Astrocyte (in vitro differentiated cells and primary cell): ENCODE measurements at regions not wholly inside any gene's neighbourhood (a gene's known extent, or its start where the extent isn't known, plus 50 kb on each side); places are given as distances from the start of the nearest gene placed in this dataset.

ENCODE experiments used
- DNase-seq: peaks from one replicate; pipeline ENCODE4 v3.0.0-alpha.2; 2010; ENCODE audit warnings: low read depth
- FAIRE-seq: peaks from 2 replicates; lab custom pipeline; 2011; peaks lifted over from hg19 to GRCh38; lab: Jason Lieb, UNC
- H2AFZ ChIP-seq: 2 replicates; pipeline ENCODE4 v1.6.0; 2012; ENCODE audit warnings: low read depth, low read length, inconsistent platforms
- H3K27ac ChIP-seq: 2 replicates; pipeline ENCODE4 v1.5.1; 2011; ENCODE audit warnings: low read depth, low read length, inconsistent platforms
- H3K27me3 ChIP-seq: 2 replicates; pipeline ENCODE4 v1.6.0; 2011; ENCODE audit warnings: low read length, inconsistent platforms; ENCODE audit not compliant: insufficient read depth
- H3K36me3 ChIP-seq: 2 replicates; pipeline ENCODE4 v1.5.1; 2011; ENCODE audit warnings: low read length, inconsistent platforms; ENCODE audit not compliant: insufficient read depth
- H3K4me1 ChIP-seq: 2 replicates; pipeline ENCODE4 v1.5.1; 2011; ENCODE audit warnings: low read length, inconsistent platforms; ENCODE audit not compliant: insufficient read depth
- H3K4me2 ChIP-seq: 2 replicates; pipeline ENCODE4 v1.6.0; 2012; ENCODE audit warnings: low read length, inconsistent platforms
- H3K4me3 ChIP-seq: 2 replicates; pipeline ENCODE4 v1.5.1; 2011; ENCODE audit warnings: low read depth, mild to moderate bottlenecking, low read length, inconsistent platforms; ENCODE audit not compliant: insufficient read depth
- H3K79me2 ChIP-seq: 2 replicates; pipeline ENCODE4 v1.6.0; 2012; ENCODE audit warnings: mild to moderate bottlenecking, low read length, inconsistent platforms; ENCODE audit not compliant: insufficient read depth
- H3K9ac ChIP-seq: 2 replicates; pipeline ENCODE4 v1.6.0; 2012; ENCODE audit warnings: mild to moderate bottlenecking, low read length, inconsistent platforms
- H3K9me3 ChIP-seq: 2 replicates; pipeline ENCODE4 v1.5.1; 2012; ENCODE audit warnings: low read depth, mild to moderate bottlenecking, low read length, inconsistent platforms; ENCODE audit not compliant: insufficient read depth
- H4K20me1 ChIP-seq: 2 replicates; pipeline ENCODE4 v1.6.0; 2012; ENCODE audit warnings: low read length, inconsistent platforms; ENCODE audit not compliant: insufficient read depth
- H3K27ac Mint-ChIP-seq: one replicate; pipeline ENCODE4 v1.8.0; 2021; ENCODE audit warnings: mild to moderate bottlenecking, mixed read lengths; ENCODE audit not compliant: unreplicated experiment
- H3K27me3 Mint-ChIP-seq: one replicate; pipeline ENCODE4 v1.8.0; 2021; ENCODE audit warnings: low read depth, mixed read lengths; ENCODE audit not compliant: unreplicated experiment
- H3K36me3 Mint-ChIP-seq: one replicate; pipeline ENCODE4 v1.8.0; 2021; ENCODE audit warnings: low read depth, mixed read lengths; ENCODE audit not compliant: unreplicated experiment
- H3K4me1 Mint-ChIP-seq: one replicate; pipeline ENCODE4 v1.8.0; 2021; ENCODE audit warnings: low read depth, mixed read lengths; ENCODE audit not compliant: unreplicated experiment
- H3K4me3 Mint-ChIP-seq: one replicate; pipeline ENCODE4 v1.8.0; 2021; ENCODE audit warnings: mild to moderate bottlenecking, moderate library complexity, mixed read lengths; ENCODE audit not compliant: unreplicated experiment
- H3K9me3 Mint-ChIP-seq: one replicate; pipeline ENCODE4 v1.8.0; 2021; ENCODE audit warnings: mild to moderate bottlenecking, mixed read lengths; ENCODE audit not compliant: unreplicated experiment
- EZH2 ChIP-seq: IDR thresholded peaks from 2 replicates; pipeline ENCODE4 v1.6.1; 2012; ENCODE audit warnings: mild to moderate bottlenecking, low read length, inconsistent platforms; ENCODE audit not compliant: insufficient read depth
- TF ChIP-seq, protein P1 (sequence below): IDR thresholded peaks from 2 replicates; pipeline ENCODE4 v1.5.1; 2011; ENCODE audit warnings: low read depth, mild to moderate bottlenecking, inconsistent platforms, low read length, moderate library complexity; ENCODE audit not compliant: insufficient read depth

GRCh38 chr2:12539336-12539735 lies 177.4 kb upstream of the TRIB2 start:
- Mint-ChIP-seq H3K27me3 (no peaks in the 10 kb centered on the region), H3K4me1 (peaks cover 21% of the 10 kb centered on the region), H3K9me3 (no peaks in the 10 kb centered on the region), H3K27ac (no peak overlapping the region), H3K4me3 (no peak overlapping the region), H3K36me3 (no peaks in the 10 kb centered on the region)
- Histone ChIP-seq H3K4me2 (no peak overlapping the region), H4K20me1 (no peaks in the 10 kb centered on the region), H3K79me2 (no peaks in the 10 kb centered on the region), H3K9me3 (no peaks in the 10 kb centered on the region), H3K4me3 (no peak overlapping the region), H3K9ac (no peak overlapping the region), H3K36me3 (no peaks in the 10 kb centered on the region), H3K27ac (no peak overlapping the region), H2AFZ (no peak overlapping the region), H3K27me3 (no peaks in the 10 kb centered on the region), H3K4me1 (peaks cover 15% of the 10 kb centered on the region)
- DNase-seq (no peak), FAIRE-seq (no peak)
- TF ChIP-seq, protein P1, sequence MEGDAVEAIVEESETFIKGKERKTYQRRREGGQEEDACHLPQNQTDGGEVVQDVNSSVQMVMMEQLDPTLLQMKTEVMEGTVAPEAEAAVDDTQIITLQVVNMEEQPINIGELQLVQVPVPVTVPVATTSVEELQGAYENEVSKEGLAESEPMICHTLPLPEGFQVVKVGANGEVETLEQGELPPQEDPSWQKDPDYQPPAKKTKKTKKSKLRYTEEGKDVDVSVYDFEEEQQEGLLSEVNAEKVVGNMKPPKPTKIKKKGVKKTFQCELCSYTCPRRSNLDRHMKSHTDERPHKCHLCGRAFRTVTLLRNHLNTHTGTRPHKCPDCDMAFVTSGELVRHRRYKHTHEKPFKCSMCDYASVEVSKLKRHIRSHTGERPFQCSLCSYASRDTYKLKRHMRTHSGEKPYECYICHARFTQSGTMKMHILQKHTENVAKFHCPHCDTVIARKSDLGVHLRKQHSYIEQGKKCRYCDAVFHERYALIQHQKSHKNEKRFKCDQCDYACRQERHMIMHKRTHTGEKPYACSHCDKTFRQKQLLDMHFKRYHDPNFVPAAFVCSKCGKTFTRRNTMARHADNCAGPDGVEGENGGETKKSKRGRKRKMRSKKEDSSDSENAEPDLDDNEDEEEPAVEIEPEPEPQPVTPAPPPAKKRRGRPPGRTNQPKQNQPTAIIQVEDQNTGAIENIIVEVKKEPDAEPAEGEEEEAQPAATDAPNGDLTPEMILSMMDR: no peak

DNA sequence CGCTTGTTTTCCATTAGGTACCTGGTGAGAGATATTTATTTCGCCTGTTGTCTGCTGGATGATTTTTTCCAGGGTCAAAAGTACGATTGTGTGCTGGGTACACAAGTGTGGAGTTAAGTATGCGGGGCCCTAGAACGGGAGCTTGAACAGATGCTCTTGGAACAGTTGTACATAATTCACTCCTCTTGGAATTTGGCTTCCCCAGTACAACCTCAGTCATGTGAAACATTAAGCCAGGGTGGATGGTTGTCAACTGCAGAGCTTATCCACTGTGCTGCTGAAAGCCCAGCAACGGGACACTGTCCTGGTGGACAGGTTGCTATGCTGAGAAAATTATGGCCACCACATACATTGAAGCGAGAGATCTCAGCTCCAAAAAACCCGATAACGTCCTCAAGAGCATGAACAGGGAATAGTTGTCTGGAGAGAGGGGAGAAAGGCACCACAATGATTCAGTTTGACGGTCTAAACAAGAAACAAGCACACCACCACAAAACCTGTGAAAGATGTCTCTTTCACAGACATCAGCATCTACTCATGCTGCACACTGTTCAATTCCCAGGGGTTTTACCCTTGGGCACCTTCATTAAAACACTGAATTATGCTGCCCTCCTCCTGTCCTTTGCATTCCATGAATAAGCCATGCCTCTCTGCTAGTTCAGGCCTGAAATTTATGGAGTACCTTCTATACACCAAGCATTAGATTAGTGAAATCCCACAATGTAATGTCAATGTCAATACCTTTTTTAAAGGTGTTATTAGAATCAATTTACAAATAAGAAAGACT lies 176.8 kb upstream of the TRIB2 start:
- Mint-ChIP-seq H3K4me3 (no peak overlapping the region), H3K4me1 (peaks cover 17% of the 10 kb centered on the region), H3K27ac (no peak overlapping the region), H3K27me3 (no peaks in the 10 kb centered on the region), H3K36me3 (no peaks in the 10 kb centered on the region), H3K9me3 (no peaks in the 10 kb centered on the region)
- Histone ChIP-seq H3K27ac (no peak overlapping the region), H3K4me3 (no peak overlapping the region), H3K27me3 (no peaks in the 10 kb centered on the region), H3K36me3 (no peaks in the 10 kb centered on the region), H3K4me2 (no peak overlapping the region), H3K9me3 (no peaks in the 10 kb centered on the region), H4K20me1 (no peaks in the 10 kb centered on the region), H3K4me1 (peaks cover 12% of the 10 kb centered on the region), H2AFZ (no peak overlapping the region), H3K9ac (no peak overlapping the region), H3K79me2 (no peaks in the 10 kb centered on the region)
- FAIRE-seq (no peak), DNase-seq (no peak)
- TF ChIP-seq, protein P1: no peak
- TF ChIP-seq EZH2: no peak
